HG03025 (cell line): ENCODE measurements at regions not wholly inside any gene's neighbourhood (a gene's known extent, or its start where the extent isn't known, plus 50 kb on each side); places are given as distances from the start of the nearest gene placed in this dataset.
"Not testable (repeated sequence)": the region's sequence is repeated elsewhere in the genome, so short reads cannot be mapped to it uniquely, and the experiment has no call there.

Experiments used
- ATAC-seq: cut with Tn5 transposase; IDR thresholded peaks from one replicate; pipeline ENCODE4 v1.9.1; 2021; ENCODE audit warnings: mild to moderate bottlenecking, moderate library complexity; ENCODE audit not compliant: unreplicated experiment, low FRiP score

- no peak for ATAC-seq
These were observed 57.1 kb downstream of the ADCYAP1 start for GRCh38 chr18:961644-962355.

- ATAC-seq, result no peak
These were observed 58.6 kb downstream of the ADCYAP1 start for GRCh38 chr18:963276-963675.

GRCh38 chr18:965921-966758 lies 61.5 kb downstream of the ADCYAP1 start:
- ATAC-seq, result no peak

GRCh38 chr18:966759-967576 lies 62.3 kb downstream of the ADCYAP1 start:
- ATAC-seq, result no peak

- not testable (repeated sequence) for ATAC-seq
These were observed 64.2 kb downstream of the ADCYAP1 start for GRCh38 chr18:968910-969309.

- ATAC-seq, result not testable (repeated sequence)
These were observed 64.6 kb downstream of the ADCYAP1 start for GRCh38 chr18:969311-969710.

- ATAC-seq, result not testable (repeated sequence)
These were observed 69.9 kb downstream of the ADCYAP1 start for GRCh38 chr18:974606-975005.

GRCh38 chr18:976393-977128 lies 71.9 kb downstream of the ADCYAP1 start:
- ATAC-seq, result not testable (repeated sequence)

- ATAC-seq, result not testable (repeated sequence)
These were observed 72.7 kb downstream of the ADCYAP1 start for GRCh38 chr18:977327-977726.

GRCh38 chr18:977732-978131 lies 73.1 kb downstream of the ADCYAP1 start:
- not testable (repeated sequence) for ATAC-seq

GRCh38 chr18:980586-980985 lies 75.9 kb downstream of the ADCYAP1 start:
- no peak for ATAC-seq

GRCh38 chr18:984004-984403 lies 79.3 kb downstream of the ADCYAP1 start:
- no peak for ATAC-seq

- ATAC-seq, result no peak
These were observed 80.6 kb downstream of the ADCYAP1 start for GRCh38 chr18:985212-985661.

- ATAC-seq, result no peak
These were observed 81.4 kb downstream of the ADCYAP1 start for GRCh38 chr18:986051-986450.

- ATAC-seq, result no peak
These were observed 81.9 kb downstream of the ADCYAP1 start for GRCh38 chr18:986552-986951.

GRCh38 chr18:987325-988186 lies 82.9 kb downstream of the ADCYAP1 start:
- no peak for ATAC-seq

- no peak for ATAC-seq
These were observed 84.8 kb downstream of the ADCYAP1 start for GRCh38 chr18:989425-989824.

- ATAC-seq, result no peak
These were observed 85.5 kb downstream of the ADCYAP1 start for GRCh38 chr18:990197-990596.

- ATAC-seq, result no peak
These were observed 86.8 kb downstream of the ADCYAP1 start for GRCh38 chr18:991441-991840.
